Muscle layer of colon (tissue), 2 donors: ENCODE measurements at regions not wholly inside any gene's neighbourhood (a gene's known extent, or its start where the extent isn't known, plus 50 kb on each side); places are given as distances from the start of the nearest gene placed in this dataset.

Experiments used
- H3K27ac ChIP-seq: one replicate; pipeline ENCODE4 v1.7.0; 2013; ENCODE audit warnings: low read depth, mild to moderate bottlenecking, low read length, moderate library complexity
- H3K27me3 ChIP-seq, 2 donors: one replicate each; pipeline ENCODE4 v1.7.0; 2013; ENCODE audit warnings: low read length in 2 of 2, mild to moderate bottlenecking in 2 of 2; ENCODE audit not compliant: insufficient read depth in 2 of 2, control insufficient read depth in 1 of 2
- H3K36me3 ChIP-seq: one replicate; pipeline ENCODE4 v1.7.0; 2013; ENCODE audit warnings: mild to moderate bottlenecking, low read length; ENCODE audit not compliant: insufficient read depth
- H3K4me1 ChIP-seq: one replicate; pipeline ENCODE4 v1.7.0; 2013; ENCODE audit warnings: mild to moderate bottlenecking, low read length; ENCODE audit not compliant: insufficient read depth
- H3K4me3 ChIP-seq, 2 donors: one replicate each; pipeline ENCODE4 v1.7.0; 2013; ENCODE audit warnings: low read length in 2 of 2, low read depth in 1 of 2, mild to moderate bottlenecking in 1 of 2, moderate library complexity in 1 of 2
- H3K9ac ChIP-seq: one replicate; pipeline ENCODE4 v1.7.0; 2013; ENCODE audit warnings: low read length
- H3K9me3 ChIP-seq: one replicate; pipeline ENCODE4 v1.7.0; 2013; ENCODE audit warnings: mild to moderate bottlenecking, low read length
- donor health status: abdominal sarcoma.
- donor health status: Adenocarcinoma of cecum.

DNA sequence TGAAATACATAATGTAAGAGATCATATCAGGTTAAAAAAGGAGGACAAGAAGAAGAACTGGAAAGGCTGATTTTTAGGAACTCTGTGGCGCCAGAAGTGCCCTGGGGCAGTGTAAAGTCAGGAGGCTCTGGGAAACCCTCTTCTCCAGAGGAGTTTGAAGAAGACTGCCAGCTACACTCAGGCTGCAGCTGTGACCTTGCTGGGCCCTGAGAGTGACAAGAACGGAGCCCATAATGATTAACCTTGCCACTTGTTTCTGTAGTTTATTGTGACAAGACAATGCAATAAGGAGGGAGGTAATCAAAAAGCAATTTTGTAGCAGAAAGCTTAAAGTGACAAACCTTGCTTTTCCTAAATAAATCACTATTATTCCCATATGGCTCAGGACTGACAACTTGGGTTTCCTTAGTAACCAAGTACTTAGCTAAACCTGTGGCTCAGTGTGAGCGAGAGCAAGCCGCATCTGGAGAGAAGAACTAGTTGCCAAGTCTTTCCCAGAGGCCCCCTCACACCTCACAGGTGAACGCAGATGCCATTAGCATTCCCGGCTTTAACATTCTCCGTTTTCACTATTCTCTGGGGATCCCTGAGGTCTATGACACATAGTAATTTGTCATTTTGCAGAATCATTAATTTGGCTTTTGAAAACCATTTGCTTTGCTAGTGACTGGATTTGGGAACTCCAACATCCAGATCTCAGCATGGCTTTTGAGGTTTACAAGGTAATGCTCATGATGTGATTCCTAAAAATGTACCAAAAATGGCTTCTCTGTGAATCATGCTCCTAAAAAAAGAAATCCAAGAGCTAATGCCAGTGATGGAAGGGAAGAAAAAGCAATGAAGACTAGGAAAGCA is 115.9 kb downstream of the OMA1 start:
- Histone ChIP-seq H3K27me3 (no peaks in the 10 kb centered on the region), H3K4me1 (no peaks in the 10 kb centered on the region), H3K4me3 (no peak overlapping the region), H3K36me3 (no peaks in the 10 kb centered on the region), H3K9ac (no peak overlapping the region), H3K9me3 (no peaks in the 10 kb centered on the region), H3K27ac (no peak overlapping the region)

DNA sequence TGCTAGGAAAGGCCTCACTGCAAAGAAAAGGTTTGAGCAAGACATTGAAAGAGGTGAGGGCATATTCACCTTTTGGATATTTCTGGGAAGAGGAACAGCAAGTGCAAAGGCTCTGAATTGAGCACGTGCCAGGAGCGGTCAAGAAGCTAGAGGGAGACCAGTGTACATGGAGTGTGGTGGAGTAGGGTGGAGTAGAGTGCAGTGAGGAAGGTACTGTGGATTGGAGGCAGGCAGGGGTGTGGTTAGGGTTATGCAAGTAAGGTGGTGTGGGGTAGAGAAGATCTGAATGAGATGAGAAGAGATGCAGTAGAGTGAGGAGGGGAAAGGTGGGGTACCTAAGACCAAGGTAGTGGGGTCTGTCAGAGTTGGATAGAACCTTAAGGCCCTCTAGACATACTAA is 119.6 kb downstream of the OMA1 start:
- Histone ChIP-seq H3K4me1 (no peaks in the 10 kb centered on the region), H3K9ac (no peak overlapping the region), H3K9me3 (no peaks in the 10 kb centered on the region), H3K27me3 (no peaks in the 10 kb centered on the region), H3K27ac (no peak overlapping the region), H3K4me3 (no peak overlapping the region), H3K36me3 (no peaks in the 10 kb centered on the region)

DNA sequence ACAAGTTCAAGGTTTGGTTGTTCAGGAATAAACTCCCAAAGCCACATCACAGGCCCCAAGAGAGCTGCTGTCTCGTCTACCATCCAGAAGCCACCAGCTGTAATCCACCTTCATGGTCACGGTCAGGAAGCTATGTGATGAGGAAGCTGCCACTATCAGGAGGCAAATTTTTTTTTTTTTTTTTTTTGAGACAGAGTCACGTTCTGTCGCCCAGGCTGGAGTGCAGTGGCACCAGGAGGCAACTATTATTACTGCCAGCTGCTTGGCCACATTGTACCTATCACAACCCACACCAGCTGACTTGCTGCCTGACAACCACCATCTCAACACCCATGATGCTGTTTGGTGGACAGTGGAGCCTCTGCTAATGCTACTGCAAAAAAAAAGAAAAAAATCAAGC is 124.1 kb downstream of the OMA1 start:
- Histone ChIP-seq H3K9me3 (no peaks in the 10 kb centered on the region), H3K9ac (no peak overlapping the region), H3K4me1 (no peaks in the 10 kb centered on the region), H3K4me3 (no peak overlapping the region), H3K36me3 (no peaks in the 10 kb centered on the region), H3K27ac (no peak overlapping the region), H3K27me3 (no peaks in the 10 kb centered on the region)

DNA sequence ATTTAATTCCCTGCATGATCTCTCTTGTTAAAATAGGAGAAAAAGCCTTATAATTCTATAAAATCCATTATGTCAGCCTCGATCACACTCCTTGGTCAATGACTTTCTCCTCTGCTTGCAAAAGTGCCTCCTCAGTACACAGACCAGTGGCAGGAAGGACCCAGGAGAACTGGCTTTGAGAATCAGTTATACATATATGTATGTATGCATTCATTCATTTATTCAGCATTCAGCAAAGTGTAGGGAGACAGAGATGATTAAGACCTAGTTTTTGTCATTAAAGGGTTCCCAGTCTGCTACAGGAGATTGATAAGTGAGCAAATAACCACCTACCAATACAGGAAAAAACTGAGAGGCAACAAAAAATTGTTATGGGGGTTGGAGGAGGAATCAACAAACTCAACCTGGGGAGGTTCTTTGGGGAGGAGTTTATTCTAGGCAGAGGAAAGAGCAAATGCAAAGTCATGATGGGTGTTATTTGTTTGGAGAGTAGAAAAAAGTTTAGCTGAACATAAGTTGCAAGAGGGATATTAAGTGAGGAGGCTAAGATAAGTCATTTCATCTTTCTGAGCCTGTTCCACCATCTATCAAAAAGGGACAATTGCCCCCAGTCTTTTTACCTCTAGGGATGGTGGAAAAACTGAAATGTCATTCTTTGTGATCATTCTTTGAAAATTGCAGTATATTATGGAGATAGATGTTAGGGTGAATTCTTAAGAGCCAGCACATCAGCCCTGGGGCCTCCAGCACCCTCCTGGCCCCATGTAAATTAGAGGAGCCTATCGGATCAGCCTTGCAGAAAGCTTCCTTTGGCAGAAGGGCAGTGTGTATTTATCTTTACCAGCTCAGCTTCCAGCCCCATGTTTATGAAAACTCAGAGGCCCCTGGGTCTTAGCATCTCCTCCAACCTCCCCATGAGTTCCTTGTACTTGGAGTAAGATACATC is 128.0 kb downstream of the OMA1 start:
- Histone ChIP-seq H3K27ac (no peak overlapping the region), H3K4me1 (no peaks in the 10 kb centered on the region), H3K4me3 (no peak overlapping the region), H3K9me3 (no peaks in the 10 kb centered on the region), H3K27me3 (no peaks in the 10 kb centered on the region), H3K9ac (no peak overlapping the region), H3K36me3 (no peaks in the 10 kb centered on the region)

DNA sequence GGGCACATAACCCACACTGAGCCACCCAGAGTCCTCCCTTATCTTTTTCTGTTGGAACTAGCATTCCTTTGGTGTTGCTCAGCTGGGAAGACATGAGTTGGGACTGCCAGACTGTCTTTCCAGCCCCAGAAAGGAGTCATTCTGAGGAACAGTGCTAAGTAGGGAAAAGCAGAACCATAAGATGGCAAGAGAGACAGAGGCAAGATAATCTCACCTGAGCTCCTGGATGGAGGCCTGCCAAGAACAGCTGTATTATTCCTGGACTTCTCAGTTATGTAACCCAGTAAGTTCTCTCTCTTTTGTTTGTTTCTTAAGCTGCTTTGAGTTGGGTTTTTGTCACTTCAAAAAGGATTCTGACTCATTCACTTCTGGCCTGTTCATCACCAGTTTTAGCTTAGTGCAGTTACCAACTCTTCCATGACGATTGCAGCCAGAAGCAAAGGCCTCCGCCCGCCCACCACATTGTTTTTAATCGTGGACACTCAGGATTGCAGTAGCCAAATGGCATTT is 134.4 kb downstream of the OMA1 start:
- H3K9me3 ChIP-seq: no peaks in the 10 kb centered on the region
- no peak overlapping the region for H3K9ac ChIP-seq
- no peaks in the 10 kb centered on the region for H3K27me3 ChIP-seq
- H3K4me3 ChIP-seq: no peak overlapping the region
- peaks cover 8% of the 10 kb centered on the region for H3K4me1 ChIP-seq
- H3K36me3 ChIP-seq: no peaks in the 10 kb centered on the region
- H3K27ac ChIP-seq: no peak overlapping the region

DNA sequence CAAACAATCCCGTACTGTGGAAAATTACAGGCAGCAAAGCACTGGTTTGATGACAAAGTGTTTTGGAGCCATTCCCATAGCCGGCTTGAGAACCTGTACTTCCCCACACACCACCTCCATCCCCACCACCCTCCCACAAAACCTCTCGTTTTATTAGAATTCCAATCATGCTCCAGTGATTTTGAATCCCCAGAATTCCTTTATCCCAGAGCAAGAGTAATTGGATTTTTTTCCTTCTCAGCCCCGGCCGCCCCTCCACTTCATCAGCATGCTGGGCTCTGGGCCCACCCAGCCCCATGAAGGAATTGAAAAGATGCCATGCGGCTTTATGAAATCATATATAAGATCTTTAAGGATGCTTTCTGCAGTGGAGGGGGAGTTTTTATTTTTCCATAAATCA is 136.6 kb downstream of the OMA1 start:
- Histone ChIP-seq H3K4me3 (no peak overlapping the region), H3K9ac (no peak overlapping the region), H3K36me3 (no peaks in the 10 kb centered on the region), H3K27me3 (no peaks in the 10 kb centered on the region), H3K27ac (no peak overlapping the region), H3K4me1 (peaks cover 8% of the 10 kb centered on the region), H3K9me3 (no peaks in the 10 kb centered on the region)

DNA sequence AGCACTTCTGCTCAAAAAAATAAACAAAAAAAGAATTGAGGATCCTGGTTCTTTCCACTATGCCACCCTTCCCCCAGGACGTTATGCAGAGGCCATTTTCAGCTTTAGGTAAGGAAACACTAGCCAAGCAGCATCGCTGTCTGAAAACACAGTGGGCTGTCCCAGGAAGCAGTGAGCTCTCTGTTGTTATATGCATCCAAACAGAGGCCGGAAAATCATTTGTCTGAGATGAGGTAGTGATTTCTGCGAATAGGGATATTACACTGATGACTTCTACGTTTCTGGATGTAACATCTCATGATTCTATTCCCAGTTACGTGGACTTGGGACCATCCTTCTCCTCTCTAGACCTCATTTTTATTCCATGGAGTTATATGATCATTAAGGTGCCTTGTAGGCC is 137.2 kb downstream of the OMA1 start:
- Histone ChIP-seq H3K27ac (no peak overlapping the region), H3K36me3 (no peaks in the 10 kb centered on the region), H3K9ac (no peak overlapping the region), H3K4me1 (peaks cover 8% of the 10 kb centered on the region), H3K4me3 (no peak overlapping the region), H3K9me3 (no peaks in the 10 kb centered on the region), H3K27me3 (no peaks in the 10 kb centered on the region)

DNA sequence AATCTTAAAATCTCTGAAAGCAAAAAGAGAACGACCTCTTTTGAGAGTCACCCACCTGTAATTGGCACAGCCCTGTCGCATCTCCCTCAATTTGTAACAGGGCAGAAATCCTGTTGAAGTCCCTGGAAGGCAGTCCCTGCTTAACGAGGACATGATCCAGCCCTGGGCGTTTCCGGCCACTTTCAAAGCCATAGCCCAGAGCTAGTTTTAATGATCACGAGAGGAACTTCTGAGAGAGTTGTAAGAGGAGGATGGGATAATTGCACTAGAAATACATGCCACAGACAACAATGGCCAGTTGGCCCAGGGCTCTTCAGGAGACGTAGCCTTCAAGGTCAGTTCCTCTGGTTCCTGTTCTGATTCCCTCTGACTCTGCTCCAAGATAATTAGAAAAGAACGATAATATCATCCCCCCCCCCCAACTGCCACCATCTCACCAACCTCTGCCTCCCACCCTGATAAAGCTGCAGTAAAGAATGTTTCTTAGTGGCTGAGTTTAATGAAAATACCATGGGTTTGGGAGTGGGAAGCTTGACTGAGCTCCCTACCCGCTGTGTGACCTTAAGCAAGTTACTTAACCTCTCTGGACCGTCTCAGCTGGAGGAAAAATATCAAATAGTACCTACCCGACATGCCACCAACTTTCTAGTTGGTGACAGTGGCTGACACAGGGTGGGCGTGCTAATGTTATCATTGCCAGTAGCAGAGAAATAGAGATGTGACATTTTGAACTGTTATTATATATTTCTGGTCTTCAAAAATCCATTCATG is 140.0 kb downstream of the OMA1 start:
- no peak overlapping the region for H3K27ac ChIP-seq
- H3K27me3 ChIP-seq: no peaks in the 10 kb centered on the region
- H3K4me1 ChIP-seq: peaks cover 30% of the 10 kb centered on the region
- no peak overlapping the region for H3K9ac ChIP-seq
- H3K4me3 ChIP-seq: no peak overlapping the region
- H3K36me3 ChIP-seq: no peaks in the 10 kb centered on the region
- no peaks in the 10 kb centered on the region for H3K9me3 ChIP-seq

DNA sequence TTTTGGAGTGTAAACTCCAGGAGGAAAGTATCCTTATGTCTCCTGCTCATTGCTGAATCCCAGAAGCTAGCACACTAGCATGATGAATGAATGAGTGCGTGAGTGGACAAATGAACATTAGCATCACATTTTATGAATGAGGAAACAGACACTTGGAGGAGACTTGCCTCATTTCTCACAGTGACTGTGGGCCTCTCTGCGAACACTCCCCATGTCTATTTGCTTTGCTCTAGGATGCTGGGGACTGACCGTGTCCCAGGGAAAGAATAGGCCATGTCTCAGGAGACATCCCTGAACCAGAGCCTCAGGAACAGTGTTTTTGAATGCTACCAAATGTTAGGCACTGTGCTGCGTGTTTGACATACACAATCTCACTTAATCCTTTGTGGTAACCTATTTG is 140.9 kb downstream of the OMA1 start:
- H3K4me3 ChIP-seq: no peak overlapping the region
- H3K9me3 ChIP-seq: no peaks in the 10 kb centered on the region
- no peaks in the 10 kb centered on the region for H3K36me3 ChIP-seq
- H3K27ac ChIP-seq: no peak overlapping the region
- no peak overlapping the region for H3K9ac ChIP-seq
- H3K4me1 ChIP-seq: peaks cover 31% of the 10 kb centered on the region
- H3K27me3 ChIP-seq: no peaks in the 10 kb centered on the region

DNA sequence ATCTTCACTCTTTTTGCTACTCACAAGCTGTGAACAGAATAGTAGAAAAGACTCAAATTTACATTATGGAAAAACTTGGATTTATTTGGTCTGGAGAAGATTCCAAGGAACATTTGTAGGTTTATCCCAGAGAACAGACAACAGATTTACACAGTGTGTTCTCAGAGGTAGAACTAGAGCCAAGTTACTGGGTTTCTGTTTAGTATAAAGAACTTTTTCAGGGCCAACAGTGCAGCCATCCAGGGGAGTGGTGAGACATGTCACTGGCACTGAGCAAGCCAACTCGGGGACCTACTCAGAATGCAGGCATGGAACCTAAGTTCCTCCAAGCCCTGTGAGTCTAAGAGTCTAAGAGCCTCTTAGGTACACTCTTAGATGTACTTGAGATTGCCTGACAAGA is 142.6 kb downstream of the OMA1 start:
- Histone ChIP-seq H3K4me1 (peaks cover 23% of the 10 kb centered on the region), H3K9me3 (no peaks in the 10 kb centered on the region), H3K27me3 (no peaks in the 10 kb centered on the region), H3K9ac (no peak overlapping the region), H3K27ac (no peak overlapping the region), H3K4me3 (no peak overlapping the region), H3K36me3 (no peaks in the 10 kb centered on the region)

DNA sequence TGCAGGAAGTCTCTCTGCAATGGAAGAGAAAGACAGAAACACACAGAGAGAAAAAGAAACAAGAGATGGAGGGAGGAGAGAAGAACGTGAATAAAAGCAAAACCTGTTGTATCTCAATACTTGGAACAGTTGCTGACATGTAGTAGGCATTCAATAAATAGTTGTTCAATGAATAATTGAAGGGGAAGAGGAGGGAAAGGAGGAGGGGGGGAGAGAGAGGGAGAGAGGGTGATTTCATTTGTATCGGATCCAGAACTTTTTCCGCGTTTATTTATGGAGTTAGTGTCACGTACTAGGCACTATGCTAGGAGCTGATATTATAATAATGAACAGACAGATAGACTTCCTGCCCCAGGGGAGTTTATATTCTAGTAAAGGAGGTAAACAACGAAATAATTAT is 144.1 kb downstream of the OMA1 start:
- Histone ChIP-seq H3K27me3 (no peaks in the 10 kb centered on the region), H3K9ac (no peak overlapping the region), H3K27ac (no peak overlapping the region), H3K4me1 (peaks cover 23% of the 10 kb centered on the region), H3K4me3 (no peak overlapping the region), H3K36me3 (no peaks in the 10 kb centered on the region), H3K9me3 (no peaks in the 10 kb centered on the region)
